AG04450 (cell line): ENCODE measurements at regions not wholly inside any gene's neighbourhood (a gene's known extent, or its start where the extent isn't known, plus 50 kb on each side); places are given as distances from the start of the nearest gene placed in this dataset.

Experiments used
- CTCF ChIA-PET: fragments of 300-600, 350-600 bp; formaldehyde crosslinking; extraction: SDS; loops from one replicate; lab custom pipeline; 2022; ENCODE audit warnings: antibody characterized with exemption, inconsistent platforms; lab: Charles Lee
- POLR2A ChIA-PET: fragments of 350-600 bp; formaldehyde crosslinking; extraction: SDS; loops from one replicate; lab custom pipeline; 2021; ENCODE audit warnings: antibody characterized with exemption, inconsistent platforms; lab: Yijun Ruan, JAX
- DNase-seq: peaks from one replicate; pipeline ENCODE4 v3.0.0-alpha.2; 2011; ENCODE audit warnings: low read depth, low spot score
- H3K27ac ChIP-seq: one replicate; pipeline ENCODE4 v1.5.1; 2012; ENCODE audit warnings: low read depth, low read length, control low read depth
- H3K27me3 ChIP-seq: one replicate; pipeline ENCODE4 v1.6.0; 2012; ENCODE audit warnings: low read length; ENCODE audit not compliant: control insufficient read depth, insufficient read depth
- H3K4me3 ChIP-seq: 2 replicates; pipeline ENCODE4 v1.5.1; 2011; ENCODE audit warnings: mild to moderate bottlenecking, low read depth, low read length, control low read depth
- H3K9me3 ChIP-seq: 2 replicates; pipeline ENCODE4 v1.5.1; 2012; ENCODE audit warnings: low read length; ENCODE audit not compliant: control insufficient read depth, insufficient read depth
- CTCF ChIP-seq: IDR thresholded peaks from 2 replicates; pipeline ENCODE4 v1.5.1; 2011; ENCODE audit warnings: low read depth, low read length, control low read depth, inconsistent platforms

GRCh38 chr3:6255229-6255628, 605.7 kb upstream of the GRM7 start:
- no peak for DNase-seq
- no peak overlapping the region for H3K27ac ChIP-seq
- H3K4me3 ChIP-seq, result no peak overlapping the region
- CTCF ChIA-PET, result no interaction called here
- TF ChIP-seq CTCF, result no peak
- H3K27me3 ChIP-seq, result no peaks in the 10 kb centered on the region
- peaks cover 16% of the 10 kb centered on the region for H3K9me3 ChIP-seq
- POLR2A ChIA-PET, result no interaction called here

GRCh38 chr3:6260551-6261191, 600.2 kb upstream of the GRM7 start:
- POLR2A ChIA-PET, result no interaction called here
- Histone ChIP-seq H3K27me3 (no peaks in the 10 kb centered on the region), H3K4me3 (no peak overlapping the region), H3K9me3 (peaks cover 8% of the 10 kb centered on the region), H3K27ac (no peak overlapping the region)
- DNase-seq, result no peak
- CTCF ChIA-PET, result no interaction called here
- TF ChIP-seq CTCF, result no peak

- no peak for TF ChIP-seq CTCF
- ChIA-PET POLR2A (no interaction called here), CTCF (no interaction called here)
- no peaks in the 10 kb centered on the region for H3K27me3 ChIP-seq
- H3K9me3 ChIP-seq, result no peaks in the 10 kb centered on the region; the same call in 1 of the 2 replicates
- no peak for DNase-seq
- no peak overlapping the region for H3K4me3 ChIP-seq
- H3K27ac ChIP-seq, result no peak overlapping the region
Measured at GRCh38 chr3:6262010-6262409, 598.9 kb upstream of the GRM7 start.

- TF ChIP-seq CTCF, result no peak
- ChIA-PET POLR2A (no interaction called here), CTCF (no interaction called here)
- no peaks in the 10 kb centered on the region; the same call in 1 of the 2 replicates for H3K9me3 ChIP-seq
- DNase-seq, result no peak
- H3K4me3 ChIP-seq, result no peak overlapping the region
- H3K27me3 ChIP-seq, result no peaks in the 10 kb centered on the region
- H3K27ac ChIP-seq, result no peak overlapping the region
Measured at GRCh38 chr3:6264036-6264435, 596.9 kb upstream of the GRM7 start.

- no peak for TF ChIP-seq CTCF
- ChIA-PET POLR2A (no interaction called here), CTCF (no interaction called here)
- Histone ChIP-seq H3K4me3 (no peak overlapping the region), H3K9me3 (no peaks in the 10 kb centered on the region; the same call in 1 of the 2 replicates), H3K27ac (no peak overlapping the region), H3K27me3 (no peaks in the 10 kb centered on the region)
- no peak for DNase-seq
Measured at GRCh38 chr3:6264906-6265305, 596.0 kb upstream of the GRM7 start.
